ENCODE measurements at regions not wholly inside any gene's neighbourhood (a gene's known extent, or its start where the extent isn't known, plus 50 kb on each side); places are given as distances from the start of the nearest gene placed in this dataset.

- no peak for DNase-seq
Measured at GRCh38 chr3:181050738-181051137, 61.2 kb upstream of the DNAJC19 start.

DNA sequence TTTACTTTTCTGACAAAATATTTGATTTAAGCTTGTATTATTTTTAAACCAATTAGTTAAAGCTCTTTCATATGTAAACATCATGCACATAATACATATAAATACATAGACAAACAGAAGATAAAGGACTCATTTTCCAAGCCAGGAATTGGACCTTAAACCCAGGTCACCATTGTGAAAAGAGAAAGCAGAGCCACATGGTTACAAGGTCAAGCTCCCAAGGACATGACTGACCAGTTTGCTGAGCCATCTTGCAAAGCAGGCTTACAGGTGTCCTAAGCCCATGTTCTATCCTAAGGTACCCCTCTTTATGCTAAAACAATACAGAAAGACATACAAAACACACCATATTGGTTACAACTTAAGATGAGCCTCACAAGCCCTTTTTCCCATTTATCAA, 50.5 kb upstream of the DNAJC19 start:
- no peak for DNase-seq

Measured in CD4-positive, alpha-beta T cell treated with Interleukin-4 for 4 hours (primary cell).